Fibroblast of the aortic adventitia (primary cell): ENCODE measurements at regions not wholly inside any gene's neighbourhood (a gene's known extent, or its start where the extent isn't known, plus 50 kb on each side); places are given as distances from the start of the nearest gene placed in this dataset.

ENCODE experiments used
- DNase-seq: peaks from one replicate; pipeline ENCODE4 v3.0.0-alpha.2; 2010; ENCODE audit warnings: low read depth
- H3K4me3 ChIP-seq: 2 replicates; pipeline ENCODE4 v1.5.1; 2011; ENCODE audit warnings: low read depth, mild to moderate bottlenecking, control low read depth, low read length, moderate library complexity
- TF ChIP-seq, protein P1 (sequence below): IDR thresholded peaks from 2 replicates; pipeline ENCODE4 v1.5.1; 2011; ENCODE audit warnings: mild to moderate bottlenecking, low read length, control low read depth, inconsistent platforms; ENCODE audit not compliant: insufficient read depth

DNA sequence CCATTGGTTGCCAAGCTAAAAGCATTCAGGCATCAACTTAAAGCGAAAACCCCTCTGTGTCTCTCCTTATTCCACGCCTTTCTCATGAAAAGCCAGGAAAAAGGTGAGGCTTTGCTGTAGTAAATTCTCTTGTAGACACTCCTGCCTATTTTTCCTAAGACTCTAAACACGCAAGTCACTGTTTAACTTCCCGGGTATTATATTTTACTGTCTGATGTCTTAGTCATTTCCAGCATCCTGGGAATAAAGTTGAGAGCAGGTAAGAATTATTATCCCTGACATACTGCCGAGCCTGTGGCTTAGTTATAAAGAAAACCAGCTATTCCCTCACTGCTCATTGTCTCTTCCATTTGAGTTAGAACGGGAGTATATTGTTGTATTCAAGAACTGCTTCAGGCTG, 112.4 kb upstream of the GATA6 start:
- H3K4me3 ChIP-seq, result no peak overlapping the region
- TF ChIP-seq, protein P1, sequence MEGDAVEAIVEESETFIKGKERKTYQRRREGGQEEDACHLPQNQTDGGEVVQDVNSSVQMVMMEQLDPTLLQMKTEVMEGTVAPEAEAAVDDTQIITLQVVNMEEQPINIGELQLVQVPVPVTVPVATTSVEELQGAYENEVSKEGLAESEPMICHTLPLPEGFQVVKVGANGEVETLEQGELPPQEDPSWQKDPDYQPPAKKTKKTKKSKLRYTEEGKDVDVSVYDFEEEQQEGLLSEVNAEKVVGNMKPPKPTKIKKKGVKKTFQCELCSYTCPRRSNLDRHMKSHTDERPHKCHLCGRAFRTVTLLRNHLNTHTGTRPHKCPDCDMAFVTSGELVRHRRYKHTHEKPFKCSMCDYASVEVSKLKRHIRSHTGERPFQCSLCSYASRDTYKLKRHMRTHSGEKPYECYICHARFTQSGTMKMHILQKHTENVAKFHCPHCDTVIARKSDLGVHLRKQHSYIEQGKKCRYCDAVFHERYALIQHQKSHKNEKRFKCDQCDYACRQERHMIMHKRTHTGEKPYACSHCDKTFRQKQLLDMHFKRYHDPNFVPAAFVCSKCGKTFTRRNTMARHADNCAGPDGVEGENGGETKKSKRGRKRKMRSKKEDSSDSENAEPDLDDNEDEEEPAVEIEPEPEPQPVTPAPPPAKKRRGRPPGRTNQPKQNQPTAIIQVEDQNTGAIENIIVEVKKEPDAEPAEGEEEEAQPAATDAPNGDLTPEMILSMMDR, result no peak
- no peak for DNase-seq

DNA sequence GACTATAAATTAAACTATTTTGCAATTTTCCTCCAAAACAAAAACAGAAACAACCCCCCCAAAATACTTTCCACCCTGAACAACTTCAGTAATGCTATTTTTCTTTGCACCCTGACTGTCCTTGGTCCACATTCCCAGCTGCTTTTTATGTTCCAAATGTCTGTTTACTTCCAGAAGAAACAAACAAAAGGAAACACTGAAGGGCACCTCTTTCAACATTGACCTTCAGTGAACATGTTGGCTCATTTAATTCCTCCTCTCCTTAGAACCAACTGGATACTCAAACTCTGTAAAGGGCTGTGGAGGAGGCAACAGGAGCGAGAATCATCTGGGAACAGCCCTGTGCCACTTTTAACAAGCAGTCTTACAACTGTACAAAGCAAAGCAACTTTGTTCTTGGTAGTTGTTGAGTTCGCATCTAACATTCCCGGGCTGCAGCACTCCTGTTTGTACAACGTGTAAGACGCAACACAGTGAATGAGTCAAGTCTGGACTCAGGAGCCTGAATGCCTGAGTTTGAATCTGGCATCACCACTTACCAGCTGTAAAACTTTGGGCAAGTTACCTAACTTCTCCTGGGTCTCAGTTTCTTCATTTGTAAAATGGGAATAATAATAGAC, 111.4 kb upstream of the GATA6 start:
- DNase-seq, result no peak
- TF ChIP-seq, protein P1, result no peak
- H3K4me3 ChIP-seq, result no peak overlapping the region

- TF ChIP-seq, protein P1, result no peak
Observed at GRCh38 chr18:22060361-22060760, 109.0 kb upstream of the GATA6 start.

GRCh38 chr18:22063102-22063501, 106.3 kb upstream of the GATA6 start:
- no peak for DNase-seq
- no peak overlapping the region for H3K4me3 ChIP-seq
- TF ChIP-seq, protein P1, result no peak

More at GRCh38 chr18:22060361-22060760, 109.0 kb upstream of the GATA6 start:
- no peak overlapping the region for H3K4me3 ChIP-seq
- no peak for DNase-seq

DNA sequence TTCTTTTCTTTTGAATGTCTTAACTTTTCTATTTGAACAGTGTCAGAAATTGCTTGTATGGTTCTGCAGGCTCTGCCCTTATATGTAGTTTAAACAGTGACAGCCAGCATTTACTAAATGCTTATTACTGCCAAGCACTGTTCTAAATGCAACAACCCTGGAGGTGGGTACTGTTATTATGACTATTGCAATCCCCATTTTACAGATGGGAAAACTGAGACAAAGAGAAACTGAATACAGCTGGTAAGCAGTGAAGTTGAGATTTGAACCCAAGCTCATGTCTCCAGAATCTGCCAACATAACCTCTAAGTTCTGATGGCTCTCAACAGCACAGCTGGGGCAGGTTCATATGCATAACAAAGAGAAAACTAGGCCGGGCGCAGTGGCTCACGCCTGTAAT, 105.7 kb upstream of the GATA6 start:
- TF ChIP-seq, protein P1, result no peak

GRCh38 chr18:22064581-22064980, 104.8 kb upstream of the GATA6 start:
- DNase-seq, result no peak
- H3K4me3 ChIP-seq, result no peak overlapping the region
- TF ChIP-seq, protein P1, result no peak

More for the DNA sequence above, 105.7 kb upstream of the GATA6 start:
- no peak for DNase-seq
- H3K4me3 ChIP-seq, result no peak overlapping the region

DNA sequence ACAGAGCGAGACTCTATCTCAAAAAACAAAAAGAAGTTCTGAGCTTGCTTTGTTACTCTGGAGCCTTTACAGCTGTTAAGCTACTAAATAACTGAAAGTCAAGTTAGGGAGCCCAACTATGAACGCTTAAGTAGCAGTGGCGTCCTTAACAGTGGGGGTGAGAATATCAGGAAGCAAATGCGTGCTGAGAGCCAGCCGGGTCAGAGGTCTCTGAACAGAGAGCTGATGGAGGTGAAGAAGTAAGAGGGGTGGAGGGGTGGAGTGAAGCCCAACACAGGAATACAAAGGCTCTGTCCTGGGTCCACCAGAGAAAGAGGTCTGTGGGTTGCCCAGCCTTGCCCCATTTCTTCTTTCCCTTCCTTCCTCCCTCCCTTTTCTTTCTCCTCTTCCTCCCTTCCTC, 104.1 kb upstream of the GATA6 start:
- TF ChIP-seq, protein P1, result no peak
- no peak overlapping the region for H3K4me3 ChIP-seq
- no peak for DNase-seq
